Naive thymus-derived CD8-positive, alpha-beta T cell (primary cell): ENCODE measurements at regions not wholly inside any gene's neighbourhood (a gene's known extent, or its start where the extent isn't known, plus 50 kb on each side); places are given as distances from the start of the nearest gene placed in this dataset.

Experiments used
- ATAC-seq, 2 donors: fragments of 150-1000 bp; cut with Tn5 transposase in 1 of 2; sonication (Bioruptor Pico), chemical (Tn5 transposase) in 1 of 2; 1 replicate in 1 of 2; 2 replicates in 1 of 2; pipeline ENCODE4 v1.10.0; 2021; ENCODE audit warnings: mild to moderate bottlenecking in 2 of 2, moderate library complexity in 2 of 2
- POLR2A ChIA-PET: fragments of 350-600 bp; sonication (Branson Sonifier 250); formaldehyde crosslinking; loops from one replicate; lab custom pipeline; 2021; ENCODE audit warnings: antibody characterized with exemption; lab: Charles Lee
- DNase-seq, 10 donors: peaks; one replicate each; pipeline versions ENCODE4 v3.0.0 to v3.0.0-alpha.2; 2020 to 2022
- H3K27ac Mint-ChIP-seq, 10 donors: one replicate each; pipeline ENCODE4 v1.8.0; 2020 to 2022; ENCODE audit warnings: mild to moderate bottlenecking in 10 of 10, mixed read lengths in 10 of 10, moderate library complexity in 4 of 10, inconsistent platforms in 1 of 10
- H3K27me3 Mint-ChIP-seq, 5 donors: one replicate each; pipeline ENCODE4 v1.8.0; 2021 to 2022; ENCODE audit warnings: mixed read lengths in 5 of 5
- H3K36me3 Mint-ChIP-seq, 3 donors: one replicate each; pipeline ENCODE4 v1.8.0; 2020 to 2022; ENCODE audit warnings: mixed read lengths in 3 of 3, mild to moderate bottlenecking in 2 of 3, inconsistent platforms in 1 of 3
- H3K4me1 Mint-ChIP-seq, 4 donors: one replicate each; pipeline ENCODE4 v1.8.0; 2021 to 2022; ENCODE audit warnings: mixed read lengths in 4 of 4
- H3K4me3 Mint-ChIP-seq, 10 donors: one replicate each; pipeline ENCODE4 v1.8.0; 2020 to 2022; ENCODE audit warnings: mild to moderate bottlenecking in 10 of 10, mixed read lengths in 10 of 10, moderate library complexity in 6 of 10, inconsistent platforms in 1 of 10
- H3K9me3 Mint-ChIP-seq, 9 donors: one replicate each; pipeline ENCODE4 v1.8.0; 2020 to 2022; ENCODE audit warnings: mixed read lengths in 9 of 9, mild to moderate bottlenecking in 3 of 9, inconsistent platforms in 1 of 9, moderate library complexity in 1 of 9

DNA sequence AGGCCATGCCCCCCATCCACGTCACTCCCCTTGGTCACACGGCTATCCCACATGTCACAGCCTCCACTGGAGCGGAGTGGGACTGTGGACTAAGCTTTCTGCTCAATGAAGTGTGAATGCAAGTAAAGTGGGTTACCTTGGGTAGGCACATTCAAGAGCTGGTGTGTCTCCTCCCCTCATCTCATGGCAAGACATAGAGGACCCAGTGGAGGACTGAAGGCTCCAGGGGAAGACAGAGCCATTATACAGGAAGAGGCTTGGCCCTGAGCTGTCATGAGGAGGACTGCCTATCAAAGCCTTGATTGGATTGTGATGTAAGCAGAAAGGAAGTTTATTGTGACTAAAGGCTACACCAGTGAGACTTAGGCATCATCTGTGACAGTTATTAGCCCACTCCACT, 129.2 kb upstream of the CCL2 start:
- H3K4me3 Mint-ChIP-seq, result no peak overlapping the region
- H3K9me3 Mint-ChIP-seq, result no peaks in the 10 kb centered on the region
- H3K27ac Mint-ChIP-seq, result no peak overlapping the region
- DNase-seq (no peak), ATAC-seq (no peak)
- peaks cover 13 to 41% (median 30%) of the 10 kb centered on the region in 5 donors for H3K27me3 Mint-ChIP-seq
- H3K4me1 Mint-ChIP-seq, result no peaks in the 10 kb centered on the region
- POLR2A ChIA-PET, result no interaction called here
- no peaks in the 10 kb centered on the region for H3K36me3 Mint-ChIP-seq

DNA sequence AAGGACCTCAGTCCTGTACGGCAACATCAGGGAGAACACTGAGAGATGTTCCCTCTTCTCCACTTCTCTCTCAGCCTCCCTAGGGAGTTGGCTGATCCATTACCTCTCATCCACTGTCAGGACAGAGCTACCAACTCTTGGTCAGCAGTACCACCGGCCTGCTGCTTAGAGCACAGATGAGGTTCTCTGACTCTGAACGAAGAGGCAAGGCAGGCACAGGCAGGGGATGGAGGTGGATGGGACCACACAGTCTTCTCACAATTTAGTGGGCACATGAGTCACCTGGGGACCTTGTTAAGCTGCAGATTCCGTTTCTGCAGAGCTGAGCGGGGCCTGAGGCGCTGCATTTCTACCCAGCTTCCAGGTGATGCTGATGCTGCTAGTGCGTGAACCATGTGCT, 128.6 kb upstream of the CCL2 start:
- no peak overlapping the region for H3K27ac Mint-ChIP-seq
- H3K27me3 Mint-ChIP-seq, result peaks cover 10 to 37% (median 25%) of the 10 kb centered on the region in 5 donors
- POLR2A ChIA-PET, result no interaction called here
- H3K9me3 Mint-ChIP-seq, result no peaks in the 10 kb centered on the region
- H3K4me1 Mint-ChIP-seq, result no peaks in the 10 kb centered on the region
- H3K36me3 Mint-ChIP-seq, result no peaks in the 10 kb centered on the region
- DNase-seq (no peak), ATAC-seq (no peak)
- no peak overlapping the region for H3K4me3 Mint-ChIP-seq

DNA sequence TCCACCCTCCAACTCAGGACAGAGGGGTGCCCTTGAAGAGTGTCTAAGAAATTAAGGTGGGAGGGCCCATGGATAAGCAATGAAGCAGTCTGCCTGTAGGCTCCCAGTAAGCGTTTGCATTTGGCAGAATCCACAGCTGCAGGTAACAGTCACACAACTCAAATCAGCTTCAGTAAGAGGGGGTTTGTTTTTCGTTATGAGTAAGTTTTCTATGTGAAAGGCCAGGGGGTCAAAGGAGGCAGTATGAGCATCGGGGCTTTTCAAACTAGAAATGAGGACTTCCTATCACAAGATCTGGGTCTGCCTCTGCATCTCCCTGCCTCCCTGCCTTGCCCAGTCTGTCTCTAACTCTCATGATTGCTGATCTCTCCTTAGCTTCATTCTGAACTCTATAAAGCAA, 128.1 kb upstream of the CCL2 start:
- H3K4me1 Mint-ChIP-seq, result no peaks in the 10 kb centered on the region
- POLR2A ChIA-PET, result no interaction called here

DNA sequence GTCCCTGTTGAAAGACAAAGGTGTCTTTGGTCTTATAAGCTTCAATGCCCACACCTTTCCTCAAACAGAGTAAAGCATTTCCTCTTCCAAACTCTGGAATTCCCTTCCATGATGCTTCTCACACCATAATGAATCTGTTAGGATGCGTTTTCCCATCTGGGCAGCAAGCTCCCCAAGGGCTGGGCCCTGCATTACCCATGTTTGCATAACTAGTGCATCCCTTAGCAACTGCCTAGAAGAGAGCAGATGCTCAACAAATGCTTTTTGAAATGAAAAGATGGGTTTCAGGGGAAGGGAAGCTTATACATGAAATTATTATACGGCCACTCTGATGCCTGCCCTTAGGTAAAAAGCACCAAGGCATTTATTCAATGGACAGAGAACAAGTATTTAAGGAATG, 124.5 kb upstream of the CCL2 start:
- Mint-ChIP-seq H3K27ac (no peak overlapping the region), H3K4me1 (no peaks in the 10 kb centered on the region), H3K4me3 (no peak overlapping the region), H3K36me3 (no peaks in the 10 kb centered on the region), H3K9me3 (no peaks in the 10 kb centered on the region), H3K27me3 (peaks cover 4 to 21% (median 12%) of the 10 kb centered on the region in 5 donors)
- DNase-seq, result no peak
- POLR2A ChIA-PET, result no interaction called here
- no peak for ATAC-seq

More for the DNA sequence above, 128.1 kb upstream of the CCL2 start:
- Mint-ChIP-seq H3K9me3 (no peaks in the 10 kb centered on the region), H3K27me3 (peaks cover 9 to 34% (median 20%) of the 10 kb centered on the region in 5 donors), H3K4me3 (no peak overlapping the region), H3K27ac (no peak overlapping the region), H3K36me3 (no peaks in the 10 kb centered on the region)
- DNase-seq (no peak), ATAC-seq (no peak)

DNA sequence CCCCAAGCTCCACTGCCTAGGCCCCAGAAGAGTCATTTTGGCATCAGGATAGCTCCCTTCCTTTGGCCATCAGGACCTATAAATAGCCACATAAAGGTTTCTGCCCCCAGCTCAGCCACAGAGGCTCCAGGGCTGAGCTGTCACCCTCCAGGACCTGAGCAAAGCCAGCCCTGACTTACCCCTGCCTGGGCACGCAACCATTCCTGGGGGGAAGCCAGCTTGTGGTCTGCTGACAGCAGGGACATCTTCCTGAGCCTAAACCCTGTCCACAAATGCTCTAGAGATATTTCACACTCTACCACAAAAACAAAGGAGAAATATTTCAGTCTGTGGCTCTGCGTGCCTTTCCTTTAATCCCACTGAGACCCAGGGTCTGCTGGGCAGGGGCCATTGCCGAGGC, 123.7 kb upstream of the CCL2 start:
- DNase-seq, result no peak
- ATAC-seq, result no peak
- H3K36me3 Mint-ChIP-seq, result no peaks in the 10 kb centered on the region
- POLR2A ChIA-PET, result no interaction called here
- H3K27ac Mint-ChIP-seq, result no peak overlapping the region
- peaks cover 0 to 16% (median 12%) of the 10 kb centered on the region in 5 donors for H3K27me3 Mint-ChIP-seq
- H3K9me3 Mint-ChIP-seq, result no peaks in the 10 kb centered on the region
- no peaks in the 10 kb centered on the region for H3K4me1 Mint-ChIP-seq
- H3K4me3 Mint-ChIP-seq, result no peak overlapping the region

DNA sequence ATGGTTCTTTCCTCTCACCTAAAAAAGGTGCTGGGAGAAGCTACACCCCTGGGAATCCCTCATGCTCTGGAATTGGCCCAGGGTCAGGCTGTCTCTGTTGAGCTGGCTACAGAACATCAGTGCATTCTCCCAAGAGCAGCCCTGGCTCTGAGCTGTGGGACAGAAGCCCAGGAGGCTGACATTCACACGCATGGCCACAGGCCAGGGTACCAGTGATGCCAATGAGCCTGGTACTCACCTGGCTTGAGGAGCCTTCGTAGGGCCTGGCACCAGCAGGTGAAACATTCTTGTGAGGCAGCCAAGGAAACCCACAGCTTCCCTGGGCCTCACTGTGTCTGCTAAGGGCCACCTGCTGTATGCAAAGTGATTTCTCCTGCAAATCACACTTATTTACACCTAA, 121.7 kb upstream of the CCL2 start:
- Mint-ChIP-seq H3K9me3 (no peaks in the 10 kb centered on the region), H3K27me3 (peaks cover 6 to 14% (median 10%) of the 10 kb centered on the region in 5 donors), H3K27ac (no peak overlapping the region), H3K36me3 (no peaks in the 10 kb centered on the region), H3K4me3 (no peak overlapping the region), H3K4me1 (no peaks in the 10 kb centered on the region)
- DNase-seq (no peak), ATAC-seq (no peak)
- POLR2A ChIA-PET, result no interaction called here

DNA sequence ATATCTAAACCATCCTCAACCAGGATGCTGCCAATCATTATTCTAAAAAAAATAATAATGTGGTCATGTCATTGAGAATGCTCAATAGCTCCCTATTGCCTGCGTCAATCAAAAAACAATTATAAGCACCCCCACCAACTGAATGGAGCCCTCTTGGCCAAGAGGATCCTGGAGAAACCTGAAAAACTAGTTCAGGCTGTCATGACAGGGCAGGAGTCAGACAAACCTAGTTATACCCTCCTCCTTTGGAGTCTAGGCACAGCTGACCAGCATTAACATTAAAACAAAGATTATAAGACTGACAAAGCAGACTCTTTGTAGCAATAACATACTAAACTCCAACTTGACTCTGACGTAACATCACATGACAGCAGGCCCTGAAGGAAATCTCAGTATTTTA, 119.2 kb upstream of the CCL2 start:
- POLR2A ChIA-PET, result no interaction called here
- H3K9me3 Mint-ChIP-seq, result no peaks in the 10 kb centered on the region
- ATAC-seq, result no peak

DNA sequence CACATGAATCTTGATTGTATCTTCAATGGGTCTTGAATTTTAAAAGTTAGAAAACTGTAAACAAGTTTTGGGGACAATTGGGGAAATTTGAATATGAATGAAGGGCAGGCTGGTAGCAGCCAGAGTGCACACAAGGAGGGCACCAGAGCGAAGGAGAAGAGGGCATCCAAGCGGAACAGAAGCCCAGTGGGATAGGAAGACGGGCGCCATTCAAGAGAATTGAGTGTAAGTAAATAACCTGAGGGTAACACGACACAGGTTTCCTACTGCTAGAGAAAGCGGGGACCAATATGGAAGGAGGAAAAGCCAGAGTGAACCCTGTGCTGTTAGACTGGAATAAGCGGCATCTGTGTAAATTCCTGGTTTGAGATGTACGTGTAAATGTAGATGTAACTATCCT, 115.1 kb upstream of the CCL2 start:
- Mint-ChIP-seq H3K4me1 (no peaks in the 10 kb centered on the region), H3K36me3 (no peaks in the 10 kb centered on the region), H3K27me3 (peaks cover 4 to 32% (median 5%) of the 10 kb centered on the region in 5 donors), H3K27ac (no peak overlapping the region), H3K9me3 (no peaks in the 10 kb centered on the region), H3K4me3 (no peak overlapping the region)
- ATAC-seq (no peak), DNase-seq (no peak)
- POLR2A ChIA-PET, result no interaction called here

More for the DNA sequence above, 119.2 kb upstream of the CCL2 start:
- no peaks in the 10 kb centered on the region for H3K4me1 Mint-ChIP-seq
- no peak overlapping the region for H3K27ac Mint-ChIP-seq
- no peak for DNase-seq
- H3K27me3 Mint-ChIP-seq, result peaks cover 8 to 32% (median 11%) of the 10 kb centered on the region in 5 donors
- H3K36me3 Mint-ChIP-seq, result no peaks in the 10 kb centered on the region
- no peak overlapping the region for H3K4me3 Mint-ChIP-seq

DNA sequence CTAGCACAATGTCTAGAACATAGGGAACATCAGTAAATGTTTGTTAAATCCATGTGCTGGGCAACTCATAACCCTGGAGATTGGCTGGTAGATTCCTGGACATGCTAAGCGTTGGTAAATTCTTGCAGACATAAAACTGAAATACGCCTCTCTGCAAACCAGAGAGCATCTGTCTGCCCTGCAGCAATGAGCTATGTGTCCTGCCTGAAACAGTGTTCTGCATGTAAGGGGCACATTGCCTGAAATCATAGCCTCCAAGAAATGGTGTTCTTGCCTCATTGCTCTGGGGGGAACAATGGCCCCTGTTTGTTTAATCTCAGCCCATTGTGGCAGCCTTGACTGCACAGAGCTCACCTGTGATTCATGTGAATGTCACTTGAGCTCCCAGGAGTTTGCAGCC, 113.5 kb upstream of the CCL2 start:
- peaks cover 4 to 30% (median 8%) of the 10 kb centered on the region in 5 donors for H3K27me3 Mint-ChIP-seq
- no peak for ATAC-seq
- DNase-seq, result no peak
- H3K36me3 Mint-ChIP-seq, result no peaks in the 10 kb centered on the region
- H3K27ac Mint-ChIP-seq, result no peak overlapping the region
- POLR2A ChIA-PET, result no interaction called here
- no peaks in the 10 kb centered on the region for H3K9me3 Mint-ChIP-seq
- H3K4me1 Mint-ChIP-seq, result no peaks in the 10 kb centered on the region
- H3K4me3 Mint-ChIP-seq, result no peak overlapping the region

DNA sequence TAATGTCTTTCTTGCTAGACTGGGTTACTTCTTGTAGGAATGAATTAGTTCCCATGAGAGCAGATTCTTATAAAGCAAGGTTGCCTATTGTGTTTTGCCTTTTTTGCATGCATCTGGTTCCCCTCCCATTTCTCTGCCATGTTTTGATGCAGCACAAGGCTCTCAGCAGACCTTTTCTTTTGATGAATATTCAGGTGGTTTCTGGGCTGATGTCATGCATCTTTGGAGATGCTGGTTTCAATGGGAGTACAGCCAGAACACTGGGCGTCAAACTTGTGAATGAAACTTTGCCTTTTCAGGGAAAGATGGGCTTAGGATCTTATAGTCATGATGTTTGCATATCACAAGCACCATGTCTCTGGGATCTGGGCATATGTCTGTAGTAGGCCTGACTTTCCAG, 111.7 kb upstream of the CCL2 start:
- POLR2A ChIA-PET, result no interaction called here
- no peak overlapping the region for H3K4me3 Mint-ChIP-seq
- H3K4me1 Mint-ChIP-seq, result no peaks in the 10 kb centered on the region
- no peak overlapping the region for H3K27ac Mint-ChIP-seq
- peaks cover 3 to 30% (median 15%) of the 10 kb centered on the region in 5 donors for H3K27me3 Mint-ChIP-seq
- H3K9me3 Mint-ChIP-seq, result no peaks in the 10 kb centered on the region
- DNase-seq (no peak), ATAC-seq (no peak)
- H3K36me3 Mint-ChIP-seq, result peaks cover 0 to 3% (median 0%) of the 10 kb centered on the region in 3 donors

DNA sequence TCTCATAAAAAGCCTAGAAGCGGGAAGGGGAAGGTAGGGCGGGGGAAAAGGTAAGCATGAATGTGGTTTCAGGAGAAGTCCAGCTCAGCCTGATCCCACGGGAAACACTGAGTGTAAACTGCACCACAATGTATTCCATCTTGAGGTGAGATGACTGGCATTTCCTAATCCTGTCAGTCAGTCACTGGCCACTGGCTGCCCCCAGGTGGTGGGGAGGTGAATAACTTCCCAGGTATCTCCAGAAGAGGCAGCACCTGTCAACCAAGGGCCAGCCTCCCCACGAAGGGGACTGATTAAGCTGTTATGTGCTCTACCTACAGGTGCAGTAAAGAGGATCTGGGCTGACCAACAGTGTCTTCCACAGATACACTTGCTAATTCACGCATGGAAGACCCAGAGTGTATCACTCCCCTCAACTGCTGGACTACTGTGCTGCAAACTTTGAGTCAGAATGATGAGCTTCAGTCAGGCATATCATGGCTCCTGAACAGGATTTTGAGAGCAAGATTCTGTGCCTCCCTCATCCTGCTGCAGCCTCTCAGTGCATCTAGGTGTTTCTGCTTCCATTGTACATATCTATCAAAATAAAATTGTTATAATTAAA, 108.5 kb upstream of the CCL2 start:
- Mint-ChIP-seq H3K4me3 (no peak overlapping the region), H3K27ac (no peak overlapping the region), H3K4me1 (no peaks in the 10 kb centered on the region), H3K36me3 (peaks cover 0 to 5% (median 0%) of the 10 kb centered on the region in 3 donors), H3K27me3 (peaks cover 11 to 34% (median 21%) of the 10 kb centered on the region in 5 donors), H3K9me3 (peaks cover 0 to 2% (median 0%) of the 10 kb centered on the region in 9 donors)
- DNase-seq (peak in 8 of 10 donors; percentile 2 to 63 (median 14)), ATAC-seq (peak in 1 of 2 donors; percentile 23)
- POLR2A ChIA-PET, result no interaction called here

DNA sequence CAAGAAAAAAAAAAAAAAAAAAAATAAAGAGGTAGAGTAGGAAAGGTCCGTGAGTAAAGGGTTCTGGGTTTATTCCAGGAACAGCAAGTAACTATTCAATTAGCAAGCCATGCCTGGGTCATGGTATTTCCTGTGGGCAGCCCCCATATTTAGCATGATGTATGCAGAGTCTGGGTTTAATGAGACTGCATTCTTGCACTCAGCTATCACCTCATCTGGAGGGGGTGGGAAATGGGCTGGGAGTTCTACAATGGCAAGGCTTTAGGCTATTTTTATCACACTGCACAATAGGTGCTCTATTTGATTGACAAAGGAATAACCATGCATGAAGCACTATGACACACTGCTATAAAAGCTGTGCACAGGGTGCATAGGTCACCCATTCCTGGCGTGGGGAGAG, 104.0 kb upstream of the CCL2 start:
- Mint-ChIP-seq H3K4me1 (peaks cover 5 to 11% (median 10%) of the 10 kb centered on the region in 4 donors), H3K27ac (no peak overlapping the region), H3K9me3 (peaks cover 0 to 6% (median 0%) of the 10 kb centered on the region in 9 donors), H3K4me3 (peak overlapping the region in 1 of 10 donors; percentile 42), H3K27me3 (peaks cover 21 to 57% (median 36%) of the 10 kb centered on the region in 5 donors), H3K36me3 (peaks cover 0 to 5% (median 0%) of the 10 kb centered on the region in 3 donors)
- POLR2A ChIA-PET, result no interaction called here
- DNase-seq (no peak), ATAC-seq (no peak)

DNA sequence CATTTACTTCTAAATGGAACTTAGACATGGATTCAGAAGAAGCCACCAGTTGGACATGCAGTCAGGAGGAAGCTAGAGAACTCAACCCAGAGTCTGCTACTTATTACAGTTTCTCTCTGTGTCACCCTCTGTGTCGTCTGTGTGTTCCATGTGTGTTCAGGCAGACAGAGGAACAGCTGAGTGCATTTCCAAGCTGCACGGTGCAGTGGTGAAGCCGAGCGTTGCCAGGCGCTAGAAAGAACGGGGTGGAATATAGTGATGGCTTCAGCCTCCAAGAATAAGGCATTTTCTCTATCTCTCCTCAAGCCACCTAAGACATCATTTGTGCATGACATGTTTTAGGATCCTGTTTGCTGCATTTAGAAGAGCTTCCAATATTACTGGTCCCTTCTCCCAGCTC, 101.1 kb upstream of the CCL2 start:
- POLR2A ChIA-PET, result no interaction called here
- DNase-seq (no peak), ATAC-seq (no peak)
- Mint-ChIP-seq H3K4me1 (peaks cover 5 to 18% (median 13%) of the 10 kb centered on the region in 4 donors), H3K27ac (no peak overlapping the region), H3K36me3 (peaks cover 0 to 2% (median 0%) of the 10 kb centered on the region in 3 donors), H3K9me3 (peaks cover 0 to 10% (median 2%) of the 10 kb centered on the region in 9 donors), H3K27me3 (peaks cover 34 to 72% (median 47%) of the 10 kb centered on the region in 5 donors), H3K4me3 (no peak overlapping the region)
